ENCODE measurements at regions not wholly inside any gene's neighbourhood (a gene's known extent, or its start where the extent isn't known, plus 50 kb on each side); places are given as distances from the start of the nearest gene placed in this dataset.

DNA sequence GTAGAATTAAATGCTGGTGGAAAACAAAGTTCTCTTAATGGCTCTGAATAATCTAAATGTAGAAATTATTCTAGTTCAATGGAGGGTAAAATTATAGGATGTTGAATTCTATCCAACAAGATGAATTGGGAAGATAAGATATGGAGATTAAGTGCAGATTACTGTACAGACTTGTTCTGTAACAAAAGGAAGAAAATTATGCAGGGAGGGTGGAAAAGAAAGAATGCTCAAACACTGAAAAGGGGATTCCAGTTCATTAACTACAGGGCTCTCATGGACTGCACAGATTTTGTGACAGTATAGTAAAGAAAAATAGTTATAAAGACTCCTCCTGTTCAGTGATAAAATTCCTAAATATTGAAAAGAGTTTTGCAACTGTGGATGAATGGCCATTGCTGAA lies 1794.0 kb upstream of the PCDH7 start (continued):
- TF ChIP-seq TEAD4 (IDR thresholded peaks at IDR 0.05; ENCODE audit: borderline replicate concordance, insufficient read depth): no peak
- TF ChIP-seq FOXJ3 (CRISPR knock-in tag; IDR thresholded peaks at IDR 0.05): no peak
- TF ChIP-seq, protein P1, sequence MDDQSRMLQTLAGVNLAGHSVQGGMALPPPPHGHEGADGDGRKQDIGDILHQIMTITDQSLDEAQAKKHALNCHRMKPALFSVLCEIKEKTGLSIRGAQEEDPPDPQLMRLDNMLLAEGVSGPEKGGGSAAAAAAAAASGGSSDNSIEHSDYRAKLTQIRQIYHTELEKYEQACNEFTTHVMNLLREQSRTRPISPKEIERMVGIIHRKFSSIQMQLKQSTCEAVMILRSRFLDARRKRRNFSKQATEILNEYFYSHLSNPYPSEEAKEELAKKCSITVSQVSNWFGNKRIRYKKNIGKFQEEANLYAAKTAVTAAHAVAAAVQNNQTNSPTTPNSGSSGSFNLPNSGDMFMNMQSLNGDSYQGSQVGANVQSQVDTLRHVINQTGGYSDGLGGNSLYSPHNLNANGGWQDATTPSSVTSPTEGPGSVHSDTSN (IDR thresholded peaks at IDR 0.05): no peak
- TF ChIP-seq RAD21 (IDR thresholded peaks at IDR 0.05; ENCODE audit: low read length): no peak
- TF ChIP-seq FOXM1 (IDR thresholded peaks at IDR 0.05; ENCODE audit: low read depth): no peak

DNA sequence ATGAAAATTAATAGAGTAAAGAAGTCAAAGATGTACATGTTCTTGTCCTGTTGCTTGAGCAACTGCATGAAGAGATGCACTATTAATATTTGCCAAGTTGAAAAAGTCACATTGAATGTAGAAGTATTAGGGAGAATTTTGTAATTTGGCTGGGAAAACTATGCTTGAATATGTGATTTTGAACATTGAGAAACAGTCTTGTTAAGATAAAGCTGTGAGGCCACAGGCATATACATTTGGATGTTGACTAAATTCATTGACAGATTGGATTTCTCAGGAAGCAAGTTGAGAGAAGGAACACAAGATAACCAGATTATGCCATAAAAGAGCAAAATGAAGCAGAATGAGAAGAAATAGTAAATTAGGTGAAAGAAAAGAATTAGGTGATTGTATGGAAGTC lies 1777.5 kb upstream of the PCDH7 start:
- ChIA-PET POLR2A (no interaction called here), CTCF (interaction anchor here (0.6 kb wide), 1 partner anchor 18 kb away, joined by 3 read pairs; no protein-coding TSS in a partner anchor)
- Histone ChIP-seq H3K4me3 (ENCODE audit: low read depth in 2 of 2, low read length in 1 of 2) (no peak overlapping the region), H3K4me2 (no peak overlapping the region), H3K9me3 (no peaks in the 10 kb centered on the region), H3K27me3 (ENCODE audit: insufficient read depth) (no peaks in the 10 kb centered on the region), H3K9me2 (no peaks in the 10 kb centered on the region), H3K79me2 (ENCODE audit: insufficient read depth) (no peaks in the 10 kb centered on the region), H3F3A (replicated peaks; ENCODE audit: insufficient read depth) (no peaks in the 10 kb centered on the region), H3K9ac (no peak overlapping the region), H2AFZ (ENCODE audit: low read depth) (no peak overlapping the region), H3K36me3 (replicated peaks in 1 of 2; ENCODE audit: control insufficient read depth in 1 of 2, insufficient read depth in 2 of 2, low read length in 1 of 2) (no peaks in the 10 kb centered on the region), H4K20me1 (ENCODE audit: insufficient read depth) (no peaks in the 10 kb centered on the region), H3K4me1 (ENCODE audit: control insufficient read depth in 1 of 2, insufficient read depth in 2 of 2, low read depth in 1 of 2, low read length in 1 of 2) (no peaks in the 10 kb centered on the region), H3K27ac (ENCODE audit: low read depth in 2 of 2, low read length in 1 of 2) (no peak overlapping the region)
- TF ChIP-seq, protein P2, sequence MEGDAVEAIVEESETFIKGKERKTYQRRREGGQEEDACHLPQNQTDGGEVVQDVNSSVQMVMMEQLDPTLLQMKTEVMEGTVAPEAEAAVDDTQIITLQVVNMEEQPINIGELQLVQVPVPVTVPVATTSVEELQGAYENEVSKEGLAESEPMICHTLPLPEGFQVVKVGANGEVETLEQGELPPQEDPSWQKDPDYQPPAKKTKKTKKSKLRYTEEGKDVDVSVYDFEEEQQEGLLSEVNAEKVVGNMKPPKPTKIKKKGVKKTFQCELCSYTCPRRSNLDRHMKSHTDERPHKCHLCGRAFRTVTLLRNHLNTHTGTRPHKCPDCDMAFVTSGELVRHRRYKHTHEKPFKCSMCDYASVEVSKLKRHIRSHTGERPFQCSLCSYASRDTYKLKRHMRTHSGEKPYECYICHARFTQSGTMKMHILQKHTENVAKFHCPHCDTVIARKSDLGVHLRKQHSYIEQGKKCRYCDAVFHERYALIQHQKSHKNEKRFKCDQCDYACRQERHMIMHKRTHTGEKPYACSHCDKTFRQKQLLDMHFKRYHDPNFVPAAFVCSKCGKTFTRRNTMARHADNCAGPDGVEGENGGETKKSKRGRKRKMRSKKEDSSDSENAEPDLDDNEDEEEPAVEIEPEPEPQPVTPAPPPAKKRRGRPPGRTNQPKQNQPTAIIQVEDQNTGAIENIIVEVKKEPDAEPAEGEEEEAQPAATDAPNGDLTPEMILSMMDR (IDR thresholded peaks at IDR 0.05): no peak
- no peak for DNase-seq

DNA sequence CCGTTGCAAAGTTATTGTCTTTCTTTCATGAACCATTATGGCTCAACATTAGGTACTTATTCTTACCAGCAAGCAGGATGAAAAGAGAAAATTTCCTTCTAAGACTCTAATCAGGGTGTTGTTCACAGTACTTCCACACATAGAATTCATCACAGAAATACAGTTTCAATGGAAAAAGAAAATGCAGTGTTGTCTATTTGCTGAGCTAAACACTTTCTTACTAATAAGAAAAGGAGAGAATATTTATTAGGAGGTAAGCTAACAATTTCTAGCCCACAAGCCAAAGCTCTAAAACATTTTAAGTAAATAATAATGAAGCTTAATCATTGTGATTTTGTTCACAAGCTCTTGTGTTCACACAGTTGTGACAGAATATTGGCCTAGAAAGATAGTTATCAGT lies 1772.8 kb upstream of the PCDH7 start:
- no peaks in the 10 kb centered on the region for H4K20me1 ChIP-seq (ENCODE audit: insufficient read depth)
- CTCF ChIA-PET: no interaction called here
- TF ChIP-seq TAF1 (IDR thresholded peaks at IDR 0.05; ENCODE audit: borderline replicate concordance, low read depth, low read length) (no peak), YY1 (IDR thresholded peaks at IDR 0.05; ENCODE audit: low read depth) (no peak), EP300 (IDR thresholded peaks at IDR 0.05; ENCODE audit: borderline replicate concordance in 1 of 2, low read depth in 1 of 2, low read length in 1 of 2) (no peak), RFX5 (IDR thresholded peaks at IDR 0.05; ENCODE audit: low read length) (no peak), JUND (IDR thresholded peaks at IDR 0.05) (no peak), USF1 (IDR thresholded peaks at IDR 0.05; ENCODE audit: borderline replicate concordance, low read depth) (no peak), MEF2A (IDR thresholded peaks at IDR 0.05; ENCODE audit: borderline replicate concordance, low read depth) (no peak), TCF12 (IDR thresholded peaks at IDR 0.05) (no peak), REST (IDR thresholded peaks at IDR 0.05; ENCODE audit: low read depth, low read length) (no peak)
- TF ChIP-seq, protein P3, sequence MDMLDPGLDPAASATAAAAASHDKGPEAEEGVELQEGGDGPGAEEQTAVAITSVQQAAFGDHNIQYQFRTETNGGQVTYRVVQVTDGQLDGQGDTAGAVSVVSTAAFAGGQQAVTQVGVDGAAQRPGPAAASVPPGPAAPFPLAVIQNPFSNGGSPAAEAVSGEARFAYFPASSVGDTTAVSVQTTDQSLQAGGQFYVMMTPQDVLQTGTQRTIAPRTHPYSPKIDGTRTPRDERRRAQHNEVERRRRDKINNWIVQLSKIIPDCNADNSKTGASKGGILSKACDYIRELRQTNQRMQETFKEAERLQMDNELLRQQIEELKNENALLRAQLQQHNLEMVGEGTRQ (IDR thresholded peaks at IDR 0.05; ENCODE audit: borderline replicate concordance, low read depth, low read length): no peak

More for the DNA sequence above, 1772.8 kb upstream of the PCDH7 start:
- Histone ChIP-seq H3K4me2 (no peak overlapping the region), H3K4me1 (ENCODE audit: control insufficient read depth in 1 of 2, insufficient read depth in 2 of 2, low read depth in 1 of 2, low read length in 1 of 2) (no peaks in the 10 kb centered on the region), H3K9ac (no peak overlapping the region), H3K27ac (ENCODE audit: low read depth in 2 of 2, low read length in 1 of 2) (no peak overlapping the region), H3F3A (replicated peaks; ENCODE audit: insufficient read depth) (no peaks in the 10 kb centered on the region), H3K9me3 (no peaks in the 10 kb centered on the region), H3K36me3 (replicated peaks in 1 of 2; ENCODE audit: control insufficient read depth in 1 of 2, insufficient read depth in 2 of 2, low read length in 1 of 2) (no peaks in the 10 kb centered on the region), H3K9me2 (no peaks in the 10 kb centered on the region), H3K4me3 (ENCODE audit: low read depth in 2 of 2, low read length in 1 of 2) (no peak overlapping the region), H2AFZ (ENCODE audit: low read depth) (no peak overlapping the region), H3K79me2 (ENCODE audit: insufficient read depth) (no peaks in the 10 kb centered on the region), H3K27me3 (ENCODE audit: insufficient read depth) (no peaks in the 10 kb centered on the region)
- 0% methylated on average over 1 of the region's 1 CpG for WGBS (ENCODE audit: low lambda C conversion rate)
- DNase-seq: no peak
- POLR2A ChIA-PET: no interaction called here

Data from SK-N-SH (cell line).